Germinal center (tissue), 1 donor: ENCODE measurements at regions not wholly inside any gene's neighbourhood (a gene's known extent, or its start where the extent isn't known, plus 50 kb on each side); places are given as distances from the start of the nearest gene placed in this dataset.

ENCODE experiments used
- DNase-seq: peaks from one replicate; pipeline ENCODE4 v3.0.0; 2012; ENCODE audit warnings: mixed read lengths, low spot score

DNA sequence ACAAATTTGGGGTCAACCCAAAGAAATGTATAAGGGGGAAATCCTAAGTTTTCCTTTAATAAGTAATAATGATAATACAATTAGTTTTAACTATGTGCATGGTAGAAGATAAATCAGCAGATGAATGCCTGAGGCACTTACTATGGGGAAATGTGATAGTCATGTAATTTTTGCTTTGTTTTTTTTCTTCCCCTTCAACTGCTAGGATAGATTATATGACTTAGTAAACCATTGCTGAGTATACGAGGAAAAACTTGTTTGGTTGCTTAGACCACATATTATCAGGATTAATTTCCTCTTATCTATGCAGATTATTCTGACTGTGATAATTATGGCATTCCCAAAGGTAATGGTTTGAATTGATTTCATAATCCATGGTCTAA is 181.1 kb downstream of the TGFB2 start:
- no peak for DNase-seq

DNA sequence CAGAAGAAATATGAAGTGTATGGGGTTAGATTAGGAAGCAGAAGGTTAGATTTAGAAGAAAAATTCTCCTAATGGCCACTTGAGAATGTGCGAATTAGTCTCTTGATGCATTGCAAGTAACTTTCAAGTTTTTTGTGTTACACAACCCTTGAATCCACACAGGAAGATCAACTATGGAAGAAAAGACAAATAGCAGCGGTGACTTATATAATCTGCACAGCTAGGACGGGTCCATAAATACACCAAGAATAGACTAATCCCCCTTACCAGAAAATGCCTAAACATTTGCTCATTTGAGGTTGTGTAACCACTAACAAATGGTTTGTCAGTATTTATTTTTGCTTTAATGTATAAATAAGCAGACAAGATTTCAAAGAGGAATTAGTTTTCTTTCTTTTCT is 182.6 kb downstream of the TGFB2 start:
- DNase-seq = no peak

DNA sequence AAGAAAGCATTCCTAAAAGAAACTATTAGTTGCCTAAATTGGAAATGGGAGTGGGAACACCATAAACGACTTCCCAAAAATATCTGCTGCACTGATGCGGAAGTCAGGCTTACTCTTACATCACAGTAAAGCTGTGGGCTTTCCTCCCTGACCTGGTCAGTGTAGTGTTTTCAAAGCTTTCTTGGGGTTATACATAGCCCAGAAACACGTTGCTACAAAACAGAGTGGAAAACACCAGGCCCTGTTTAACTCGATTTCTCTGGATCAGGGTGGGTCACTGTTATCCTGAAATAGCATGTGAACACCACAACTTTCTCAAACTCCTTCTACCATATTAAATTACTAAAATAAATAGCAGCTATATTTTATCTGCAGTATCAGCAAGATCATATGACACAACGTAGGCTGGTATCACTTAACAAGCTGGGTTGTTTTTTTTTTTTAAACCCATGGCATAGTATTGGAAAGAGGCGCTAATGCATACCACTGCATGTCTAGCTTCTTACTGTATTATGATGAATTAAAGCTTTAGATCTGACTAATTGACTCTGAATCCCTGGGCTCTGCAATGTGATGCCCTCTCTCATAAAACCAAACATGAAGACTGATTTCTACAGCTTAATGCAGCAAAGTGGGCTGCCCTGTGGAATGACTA is 184.6 kb downstream of the TGFB2 start:
- no peak for DNase-seq

DNA sequence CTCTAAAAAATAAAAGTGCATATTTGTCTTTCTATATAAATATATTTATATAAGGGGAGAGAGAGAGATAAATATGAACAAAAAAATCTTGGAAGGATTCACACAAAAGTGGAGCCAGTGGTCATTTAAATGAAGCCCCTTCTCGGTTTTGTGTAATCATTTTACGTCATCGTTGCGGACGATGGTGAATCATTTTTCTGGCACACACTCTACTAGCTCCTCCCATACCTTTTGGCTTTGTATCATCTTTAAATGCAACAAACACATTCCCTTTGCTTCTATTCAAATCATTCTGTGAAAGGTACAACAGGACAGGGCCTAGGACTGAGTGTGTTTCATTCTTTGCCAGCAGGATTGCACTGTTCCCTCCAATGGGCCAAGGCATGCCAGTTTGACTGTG is 186.8 kb downstream of the TGFB2 start:
- no peak for DNase-seq

DNA sequence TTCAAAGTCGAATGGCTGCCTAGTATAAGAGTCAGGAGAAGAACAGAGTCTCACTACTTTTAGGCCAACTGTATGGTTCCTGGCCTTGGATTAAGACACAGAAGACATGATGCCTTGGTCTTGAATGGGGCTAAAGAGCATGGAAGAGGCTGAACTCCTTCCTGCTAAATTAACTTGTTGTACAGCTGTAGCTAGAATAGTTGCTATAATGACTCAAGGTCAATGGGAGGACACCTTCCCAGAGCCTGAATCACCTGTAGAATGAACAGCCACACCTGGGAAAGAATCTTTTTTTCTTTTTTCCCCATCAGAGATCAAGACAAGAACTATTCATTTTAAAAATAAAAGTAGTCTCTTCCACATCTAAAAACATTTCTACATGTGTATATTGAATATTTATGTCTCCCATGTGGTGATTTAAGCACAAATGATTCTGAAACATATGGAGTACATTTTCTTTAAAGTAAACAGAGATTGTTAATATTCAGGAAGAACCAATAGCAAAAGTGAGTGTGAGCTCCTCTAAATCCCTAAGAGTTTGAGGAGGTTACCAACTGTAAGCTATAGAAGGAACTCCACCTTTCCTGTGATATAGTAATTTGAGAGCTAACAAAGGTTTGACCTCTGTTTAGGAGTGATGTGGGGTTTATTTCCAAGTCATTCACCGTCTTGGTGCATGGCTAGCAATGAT is 191.3 kb downstream of the TGFB2 start:
- no peak for DNase-seq

DNA sequence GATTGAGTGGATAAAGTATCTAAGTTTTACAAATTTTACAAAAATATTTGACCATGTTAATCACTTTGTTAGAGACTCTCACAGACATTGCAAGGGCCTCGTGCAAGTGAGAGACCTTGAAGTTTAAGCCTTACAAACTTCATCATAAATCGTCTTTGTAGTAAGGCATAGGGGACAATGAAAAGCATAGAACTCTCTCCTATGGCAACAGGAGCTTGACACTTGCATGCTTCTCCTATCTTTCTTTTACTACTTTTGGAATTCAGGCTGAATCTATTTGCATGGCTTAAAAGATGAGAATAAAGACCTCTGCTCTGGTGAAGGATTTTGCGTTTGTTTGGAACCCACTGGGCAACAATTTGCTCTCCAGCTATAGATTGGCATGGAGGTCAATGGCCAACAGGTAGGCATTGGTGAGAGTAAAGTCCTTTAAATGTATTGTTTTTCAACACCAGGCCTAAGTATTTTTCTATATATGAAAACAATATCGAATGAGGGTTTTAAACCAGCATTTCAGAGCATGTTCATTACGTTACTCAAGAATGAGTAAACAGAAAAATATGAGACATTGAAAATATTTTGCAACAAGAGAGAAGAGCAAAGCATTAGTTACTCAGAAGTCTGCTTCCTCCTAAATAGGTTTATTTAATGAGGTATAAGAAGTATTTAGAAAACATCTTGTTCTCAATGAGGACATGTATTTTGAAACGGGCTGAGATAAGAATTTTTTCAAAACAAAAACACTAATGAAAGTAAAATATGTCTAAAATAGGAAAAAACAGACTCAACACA is 192.2 kb downstream of the TGFB2 start:
- DNase-seq = no peak

DNA sequence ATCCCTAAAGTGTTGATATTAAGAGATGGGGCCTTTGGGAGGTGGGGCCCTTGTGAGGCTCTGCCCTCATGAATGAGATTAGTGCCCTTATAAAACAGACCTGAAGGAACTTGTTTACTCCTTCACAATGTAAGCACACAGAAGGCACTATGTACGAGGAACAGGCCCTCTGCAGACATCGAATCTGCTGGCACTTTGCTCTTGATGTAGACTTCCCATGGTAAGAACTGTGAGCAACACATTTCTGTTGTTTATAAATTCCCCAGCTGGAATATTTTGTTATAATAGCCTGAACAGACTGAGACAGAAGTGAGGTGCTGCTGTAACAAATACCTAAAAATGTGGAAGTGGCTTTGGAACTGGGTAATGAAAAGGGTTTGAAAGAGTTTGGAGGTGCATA is 193.2 kb downstream of the TGFB2 start:
- no peak for DNase-seq

DNA sequence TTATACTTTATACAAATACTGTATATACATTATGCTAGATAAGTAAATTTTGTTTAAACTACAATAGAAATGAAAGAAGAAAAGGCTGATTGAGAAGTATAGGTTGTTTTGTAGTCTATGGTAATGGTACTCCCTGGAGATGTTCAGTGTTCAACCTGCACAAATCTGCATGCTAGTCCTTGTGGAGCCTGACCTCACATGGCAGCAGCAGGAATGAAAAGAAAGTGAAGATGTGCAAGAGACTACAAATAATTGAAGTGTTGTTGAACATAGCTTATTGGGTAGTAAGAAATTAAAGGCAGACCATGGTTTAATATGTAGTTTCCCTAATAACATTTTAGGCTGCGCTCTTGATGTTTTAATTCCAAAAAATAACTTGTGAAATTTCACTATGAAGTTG is 201.2 kb downstream of the TGFB2 start:
- DNase-seq = no peak

DNA sequence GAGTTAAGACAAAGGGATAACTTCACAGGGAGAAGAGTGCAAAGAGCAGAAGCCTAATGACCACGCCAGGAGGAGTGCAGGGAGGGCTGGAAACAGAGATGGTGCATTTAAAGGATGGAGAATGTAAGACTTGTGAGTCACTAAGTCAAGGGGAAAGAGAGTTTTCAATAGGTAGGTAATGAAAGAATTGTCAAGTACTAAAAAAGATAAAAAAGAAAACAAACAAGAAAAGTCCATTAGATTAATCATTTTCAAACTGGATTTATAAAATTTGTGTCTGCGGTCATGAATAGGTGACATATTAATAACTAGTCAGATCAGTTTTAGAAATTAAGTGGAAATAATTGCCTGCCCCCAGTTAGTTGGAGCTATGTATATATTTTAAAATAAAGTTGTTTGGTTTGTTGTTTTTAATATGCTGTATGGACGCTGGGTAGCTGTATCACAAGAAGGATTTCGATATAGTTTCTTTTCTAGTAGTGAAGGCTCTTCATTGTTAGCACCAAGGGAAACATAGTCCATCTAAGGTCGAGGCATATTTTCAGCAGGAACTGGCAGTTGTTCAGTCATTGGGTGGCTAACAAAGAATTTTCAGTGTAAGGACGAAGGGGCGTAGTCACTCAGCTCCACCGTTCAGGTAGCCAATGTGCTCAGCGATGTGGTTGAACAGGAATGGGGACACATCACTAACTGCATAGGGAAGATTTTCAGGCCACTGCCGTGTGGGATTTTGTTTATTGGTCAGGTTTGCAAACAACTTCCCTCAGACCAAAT is 203.0 kb downstream of the TGFB2 start:
- no peak for DNase-seq

DNA sequence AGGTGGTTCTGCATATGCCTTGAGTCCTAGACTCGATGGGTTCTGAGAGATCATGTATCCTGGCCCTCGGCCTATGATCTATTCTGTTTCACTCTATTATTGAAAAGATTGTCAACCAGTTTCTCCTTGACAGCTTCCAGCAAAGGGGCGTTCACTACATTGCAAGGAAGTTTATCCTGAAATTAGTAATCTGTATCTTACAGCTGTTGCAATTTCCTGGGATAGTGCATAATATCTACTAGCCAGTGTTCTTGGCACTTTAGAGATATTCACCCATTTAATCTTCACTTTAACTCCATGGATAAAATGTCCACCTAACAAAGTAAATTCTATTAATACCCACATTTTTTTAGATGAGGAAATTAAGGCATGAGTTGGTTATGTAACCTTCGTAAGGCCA is 203.6 kb downstream of the TGFB2 start:
- no peak for DNase-seq

DNA sequence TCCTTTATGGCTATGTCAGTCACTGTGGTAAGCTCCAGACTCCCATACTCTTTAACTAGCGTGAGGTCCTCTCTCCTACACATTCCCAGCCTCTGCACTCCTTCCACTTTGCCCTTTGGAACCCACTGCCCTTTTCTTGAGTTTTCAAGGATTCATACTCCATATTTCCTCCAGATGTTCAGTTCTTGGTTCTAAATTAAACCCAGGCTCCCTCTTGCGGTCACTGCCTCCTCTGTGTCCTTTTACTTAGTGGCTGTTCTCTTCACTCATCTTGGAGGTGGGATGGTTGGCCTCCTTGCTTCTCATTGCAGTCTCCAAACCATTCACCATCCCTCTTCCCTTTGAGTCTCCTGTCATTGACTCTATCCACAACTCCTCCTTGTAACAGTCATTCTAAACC is 208.1 kb downstream of the TGFB2 start:
- no peak for DNase-seq

DNA sequence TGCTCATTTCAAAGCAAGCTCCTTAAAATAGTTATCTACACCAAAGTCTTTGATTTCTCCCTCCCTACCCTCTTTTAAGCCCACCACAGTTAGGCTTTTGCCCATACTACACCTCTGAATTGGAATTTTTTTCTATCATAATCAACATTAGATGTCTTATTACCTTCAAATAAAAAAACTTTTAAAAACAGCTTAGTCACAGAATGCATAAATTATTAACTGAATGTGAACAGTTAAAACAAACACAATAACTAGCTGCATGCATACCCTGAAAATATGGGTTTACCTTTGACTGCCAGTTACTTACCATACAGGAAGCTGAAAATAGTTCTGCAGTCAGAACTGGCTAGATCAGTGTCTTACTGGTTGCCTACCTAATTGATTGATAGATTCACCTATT is 210.9 kb downstream of the TGFB2 start:
- DNase-seq = no peak

DNA sequence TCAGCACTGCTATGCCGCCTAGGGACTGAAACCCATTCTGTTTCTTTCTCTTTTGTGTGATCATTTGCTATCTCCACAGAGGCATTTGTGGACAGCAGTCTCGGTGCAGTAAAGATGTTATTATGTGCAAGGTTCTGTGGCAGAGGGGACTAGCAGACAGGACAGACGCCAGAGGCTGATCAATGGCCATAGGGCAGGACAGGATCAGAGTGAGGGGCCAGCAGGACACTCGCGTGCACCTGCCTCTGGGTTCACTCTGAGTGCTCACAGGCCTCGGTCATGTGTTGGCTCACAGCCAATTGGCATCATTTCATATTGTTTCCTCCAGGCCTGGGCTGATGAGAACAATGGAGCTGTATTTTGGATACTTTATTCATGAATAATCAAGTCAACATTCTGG is 212.6 kb downstream of the TGFB2 start:
- DNase-seq = no peak

DNA sequence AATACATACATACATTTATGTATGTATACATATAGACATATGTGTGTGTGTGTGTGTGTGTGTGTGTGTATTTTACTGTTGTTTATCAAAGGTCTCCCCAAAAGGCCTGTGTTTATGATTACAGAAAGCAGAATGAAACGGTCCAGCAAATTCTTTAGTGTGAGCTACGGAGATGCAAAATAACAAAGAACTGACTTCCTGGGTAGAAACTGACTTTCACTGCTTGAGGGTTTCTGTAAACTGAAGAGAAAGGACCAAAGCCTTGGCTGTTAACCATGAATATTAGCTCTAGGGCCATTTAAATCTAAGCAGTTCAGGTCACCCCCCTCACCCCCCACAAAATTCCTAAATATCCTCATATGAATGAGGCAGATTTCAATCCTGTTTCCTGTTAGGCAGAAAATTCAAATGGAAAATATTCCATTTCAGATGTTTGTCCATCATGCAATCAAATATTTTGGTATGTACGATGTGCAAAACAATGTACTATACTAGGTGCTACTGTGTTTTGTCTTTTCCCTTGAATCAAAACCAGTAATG is 213.2 kb downstream of the TGFB2 start:
- DNase-seq = no peak

DNA sequence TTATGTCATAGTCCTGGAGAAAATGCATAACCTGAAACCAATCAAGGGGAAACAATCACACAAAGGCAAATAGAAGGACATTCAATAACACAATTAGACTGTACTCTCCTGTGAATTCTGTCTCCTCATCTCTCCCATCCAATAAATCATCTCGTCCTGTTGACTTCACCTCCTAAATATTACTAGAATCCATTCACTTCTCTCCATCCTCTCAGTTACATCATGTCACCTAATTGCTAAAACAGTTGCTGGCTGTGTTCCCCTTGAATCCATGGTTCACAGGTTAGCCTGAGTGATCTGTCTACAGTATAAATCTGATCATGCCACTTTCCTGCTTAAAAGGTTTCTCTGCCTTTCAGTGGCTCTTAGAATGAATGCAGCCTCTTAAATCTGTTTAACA is 220.2 kb downstream of the TGFB2 start:
- no peak for DNase-seq

DNA sequence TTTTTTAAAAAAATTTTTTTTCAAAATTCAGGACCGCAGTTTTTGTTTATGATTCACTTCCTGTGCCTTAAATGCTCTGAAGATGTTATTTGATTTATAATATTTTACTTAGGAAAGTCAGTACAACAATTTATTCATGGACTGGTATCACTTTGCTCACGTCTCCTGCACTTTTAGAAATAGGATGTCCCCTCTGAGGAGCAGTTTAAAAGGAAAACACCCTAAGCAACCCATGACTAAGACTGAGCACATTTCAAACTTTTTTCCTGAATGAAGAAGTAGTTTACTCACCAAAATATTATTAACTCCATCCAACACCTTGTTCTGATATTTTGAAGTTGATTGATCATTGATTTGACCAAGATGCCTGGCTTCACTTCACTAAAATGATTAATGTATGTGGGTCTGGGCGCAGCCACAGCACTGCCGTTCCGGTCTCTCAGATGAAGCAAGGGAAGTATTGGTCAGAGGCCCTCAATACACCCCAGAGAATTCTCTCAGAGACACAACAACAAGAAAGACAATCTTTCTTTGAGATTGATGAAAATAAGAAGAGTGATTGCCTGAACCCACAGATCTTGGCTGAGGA is 223.9 kb downstream of the TGFB2 start:
- DNase-seq = no peak

DNA sequence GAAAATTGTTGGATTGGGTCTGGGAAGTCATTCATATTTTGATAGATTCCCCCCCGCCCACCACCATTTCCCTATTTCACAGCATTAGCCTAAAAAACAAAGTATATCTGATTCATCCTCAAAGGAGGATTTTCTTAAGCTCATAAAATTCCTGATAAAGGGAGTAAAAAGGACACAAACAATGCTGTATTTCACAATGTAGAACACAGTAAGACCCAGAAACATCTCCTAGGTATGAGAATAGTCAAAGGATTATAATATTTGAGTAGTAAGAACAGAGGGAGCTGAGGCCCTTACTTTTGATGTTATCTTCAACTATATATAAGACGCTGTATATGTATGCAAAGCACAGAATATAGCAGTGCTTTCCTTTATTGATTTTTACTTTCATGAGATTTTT is 225.3 kb downstream of the TGFB2 start:
- no peak for DNase-seq

DNA sequence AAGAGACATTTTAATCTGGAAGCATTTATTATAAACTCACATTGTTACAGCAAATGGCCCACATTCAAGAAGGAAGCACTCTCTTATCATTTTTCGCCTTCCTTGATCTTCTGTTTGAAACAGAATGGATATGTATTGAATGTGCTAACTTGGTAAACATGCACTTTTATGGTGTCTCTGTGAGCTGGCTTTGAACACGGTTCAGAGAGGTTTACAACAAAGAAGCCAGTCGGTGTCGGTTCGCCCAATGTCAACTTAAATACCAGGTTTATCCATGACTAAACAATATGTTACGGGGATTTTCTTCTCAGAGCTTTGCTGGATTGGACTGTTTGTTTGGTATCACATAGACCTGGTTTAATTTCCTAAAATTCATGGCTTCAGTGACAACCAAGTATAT is 226.4 kb downstream of the TGFB2 start:
- no peak for DNase-seq

DNA sequence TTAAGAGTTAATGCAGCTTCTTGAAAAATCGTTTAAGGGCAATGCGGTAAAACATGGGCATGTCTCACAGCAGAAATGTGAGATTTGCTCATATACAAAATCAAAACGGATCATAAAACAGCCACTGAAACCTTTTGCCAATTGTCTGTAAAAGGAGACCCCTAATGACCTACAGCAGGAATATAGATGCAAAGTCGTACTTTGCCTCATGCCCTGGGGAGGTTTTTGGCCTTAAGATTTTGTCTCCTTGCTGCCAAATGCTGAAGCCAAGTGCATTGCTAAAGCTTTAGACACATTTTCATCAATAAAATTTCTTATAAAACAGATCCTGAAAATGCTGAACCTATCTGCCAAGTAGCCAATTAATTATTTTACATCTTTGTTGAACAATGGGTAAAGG is 226.9 kb downstream of the TGFB2 start:
- no peak for DNase-seq

DNA sequence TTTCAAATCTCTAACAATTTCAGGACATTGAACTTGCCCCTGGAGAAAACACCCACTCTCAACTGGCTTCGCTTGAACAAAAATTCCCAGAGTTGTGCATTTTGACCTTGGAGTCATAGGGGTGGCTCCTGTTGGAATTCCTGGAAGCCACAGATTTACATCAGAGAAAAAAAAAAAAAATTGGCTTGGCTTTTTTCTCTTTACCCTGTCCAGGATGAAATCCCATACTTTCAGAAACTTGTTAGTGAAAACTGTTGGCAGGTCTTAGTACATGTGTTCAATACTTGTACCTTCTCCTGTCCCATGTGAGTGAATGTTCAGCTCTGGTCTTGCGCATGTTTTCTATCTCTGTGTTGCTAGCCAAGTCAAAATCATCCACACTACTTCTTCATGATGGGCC is 228.8 kb downstream of the TGFB2 start:
- no peak for DNase-seq

DNA sequence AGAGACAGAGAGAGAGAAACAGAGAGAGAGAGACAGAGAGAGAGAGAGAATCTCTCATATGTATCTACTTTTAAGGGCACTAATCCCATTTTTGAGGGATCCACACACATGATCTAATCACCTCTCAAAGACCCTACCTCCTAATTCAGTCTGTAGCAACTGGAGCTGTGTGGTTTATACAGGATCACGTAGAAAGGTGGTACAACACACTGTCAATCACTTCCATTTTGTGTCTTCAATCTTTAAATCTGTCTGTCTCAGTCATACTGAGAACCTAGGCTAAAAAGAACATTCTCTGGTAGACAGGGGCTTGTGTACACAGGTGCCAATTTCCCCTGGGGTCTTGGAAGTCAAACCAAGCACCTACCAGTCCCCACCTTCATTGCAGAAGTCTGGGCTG is 229.9 kb downstream of the TGFB2 start:
- DNase-seq = no peak

DNA sequence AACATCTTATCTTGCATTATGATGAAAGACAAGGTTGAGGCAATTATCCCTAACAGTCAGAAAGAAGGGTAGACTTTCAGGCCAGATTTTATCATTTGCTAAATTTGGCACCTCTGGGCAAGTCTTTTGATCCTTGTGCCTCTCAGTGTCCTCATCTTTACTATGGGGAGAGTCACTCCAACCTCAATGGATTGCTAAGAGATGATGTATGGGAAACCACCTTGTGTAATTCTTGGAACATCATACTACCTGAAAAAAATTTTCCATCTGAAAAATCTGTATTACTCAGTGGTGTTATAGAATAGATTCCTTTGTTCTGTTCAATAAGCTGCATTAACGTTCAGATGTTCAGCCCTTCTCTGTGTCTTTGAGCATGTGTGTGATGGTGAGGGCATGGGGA is 230.7 kb downstream of the TGFB2 start:
- no peak for DNase-seq
